Stimulated activated naive B cell treated with anti-CD40 and anti-IgM and Interleukin-4, amounts not matched to agents 10 μg/mL and 1 μg/mL and 100 μg/mL, for 72 hours (primary cell): ENCODE measurements at regions not wholly inside any gene's neighbourhood (a gene's known extent, or its start where the extent isn't known, plus 50 kb on each side); places are given as distances from the start of the nearest gene placed in this dataset.
A peak's percentile ranks its signal among the peaks of the same experiment; 100 is the strongest.

Experiments
- ATAC-seq, 2 donors: fragments of 150-1000 bp; cut with Tn5 transposase; replicated peaks; 2 replicates each; pipeline ENCODE4 v1.10.0; 2021; ENCODE audit warnings: moderate library complexity in 1 of 2
- DNase-seq: peaks from one replicate; pipeline ENCODE4 v3.0.0; 2021
- H3K27ac Mint-ChIP-seq: one replicate; pipeline ENCODE4 v1.8.0; 2022; ENCODE audit warnings: mild to moderate bottlenecking, mixed read lengths
- H3K27me3 Mint-ChIP-seq, 2 donors: one replicate each; pipeline ENCODE4 v1.8.0; 2022; ENCODE audit warnings: mixed read lengths in 2 of 2
- H3K36me3 Mint-ChIP-seq, 2 donors: one replicate each; pipeline ENCODE4 v1.8.0; 2022; ENCODE audit warnings: mixed read lengths in 2 of 2, mild to moderate bottlenecking in 1 of 2
- H3K4me1 Mint-ChIP-seq, 2 donors: one replicate each; pipeline ENCODE4 v1.8.0; 2022; ENCODE audit warnings: mixed read lengths in 2 of 2, mild to moderate bottlenecking in 1 of 2
- H3K4me3 Mint-ChIP-seq, 2 donors: one replicate each; pipeline ENCODE4 v1.8.0; 2022; ENCODE audit warnings: mild to moderate bottlenecking in 2 of 2, mixed read lengths in 2 of 2, moderate library complexity in 1 of 2
- H3K9me3 Mint-ChIP-seq, 2 donors: one replicate each; pipeline ENCODE4 v1.8.0; 2022; ENCODE audit warnings: mixed read lengths in 2 of 2, mild to moderate bottlenecking in 1 of 2

- Mint-ChIP-seq H3K9me3 (peaks cover 0 to 6% of the 10 kb centered on the region in 2 donors), H3K36me3 (peaks cover 0 to 8% of the 10 kb centered on the region in 2 donors), H3K4me1 (peaks cover 11 to 18% of the 10 kb centered on the region in 2 donors), H3K27ac (no peak overlapping the region), H3K4me3 (no peak overlapping the region), H3K27me3 (no peaks in the 10 kb centered on the region)
- ATAC-seq = no peak
- DNase-seq = no peak
These were observed 98.6 kb upstream of the MAP4K3 start for GRCh38 chr2:39535636-39536185.

DNA sequence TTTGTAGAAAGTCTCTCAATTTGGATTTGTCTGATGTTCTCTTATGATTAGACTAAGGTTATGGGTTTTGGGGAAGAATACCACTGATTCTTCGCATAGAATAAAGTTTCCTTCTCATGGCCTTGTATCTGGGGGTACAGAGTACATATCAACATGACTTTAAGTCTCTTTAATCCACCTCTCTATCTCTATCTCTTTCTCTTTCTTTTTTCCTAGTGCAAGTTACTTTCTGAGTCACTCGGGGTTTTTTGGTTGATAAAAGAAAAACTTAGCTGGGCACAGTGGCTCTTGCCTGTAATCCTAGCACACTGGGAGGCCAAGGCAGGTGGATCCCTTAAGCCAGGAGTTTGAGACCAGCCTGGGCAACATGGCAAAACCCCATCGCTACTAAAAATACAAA is 100.1 kb upstream of the MAP4K3 start:
- peaks cover 0 to 6% of the 10 kb centered on the region in 2 donors for H3K9me3 Mint-ChIP-seq
- H3K36me3 Mint-ChIP-seq = peaks cover 0 to 8% of the 10 kb centered on the region in 2 donors
- DNase-seq (no peak), ATAC-seq (no peak)
- peaks cover 12 to 15% of the 10 kb centered on the region in 2 donors for H3K4me1 Mint-ChIP-seq
- no peak overlapping the region for H3K27ac Mint-ChIP-seq
- no peak overlapping the region for H3K4me3 Mint-ChIP-seq
- no peaks in the 10 kb centered on the region for H3K27me3 Mint-ChIP-seq

- peaks cover 0 to 6% of the 10 kb centered on the region in 2 donors for H3K9me3 Mint-ChIP-seq
- peaks cover 0 to 8% of the 10 kb centered on the region in 2 donors for H3K36me3 Mint-ChIP-seq
- H3K4me3 Mint-ChIP-seq = no peak overlapping the region
- ATAC-seq (no peak), DNase-seq (no peak)
- peaks cover 12 to 14% of the 10 kb centered on the region in 2 donors for H3K4me1 Mint-ChIP-seq
- H3K27ac Mint-ChIP-seq = no peak overlapping the region
- H3K27me3 Mint-ChIP-seq = no peaks in the 10 kb centered on the region
These were observed 101.6 kb upstream of the MAP4K3 start for GRCh38 chr2:39538718-39539117.

DNA sequence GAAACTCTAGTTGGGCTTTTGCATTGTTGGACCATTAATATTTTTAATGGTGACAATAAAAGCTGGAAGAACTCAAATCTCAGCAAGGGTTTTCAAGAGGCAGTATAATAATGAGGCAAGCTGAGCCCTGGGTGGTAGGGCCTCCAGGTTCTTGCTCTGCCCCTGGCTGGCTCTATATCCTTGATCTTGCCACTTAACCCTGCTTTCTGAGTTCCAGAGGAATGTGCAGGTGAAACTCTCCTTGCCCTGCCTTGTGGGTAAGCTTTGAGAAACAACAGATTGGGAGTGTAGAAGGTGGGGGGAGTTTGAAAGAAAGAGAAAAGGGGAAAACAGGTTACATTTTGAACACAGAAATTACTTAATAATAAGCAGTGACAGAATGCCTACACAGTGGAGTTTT is 103.3 kb upstream of the MAP4K3 start:
- ATAC-seq (no peak), DNase-seq (no peak)
- peaks cover 0 to 8% of the 10 kb centered on the region in 2 donors for H3K36me3 Mint-ChIP-seq
- peaks cover 0 to 6% of the 10 kb centered on the region in 2 donors for H3K9me3 Mint-ChIP-seq
- H3K4me1 Mint-ChIP-seq = peaks cover 14% of the 10 kb centered on the region in 2 donors
- no peaks in the 10 kb centered on the region for H3K27me3 Mint-ChIP-seq
- H3K4me3 Mint-ChIP-seq = no peak overlapping the region
- H3K27ac Mint-ChIP-seq = peak overlapping the region; percentile 43

- H3K9me3 Mint-ChIP-seq = peaks cover 0 to 6% of the 10 kb centered on the region in 2 donors
- no peak overlapping the region for H3K4me3 Mint-ChIP-seq
- H3K27ac Mint-ChIP-seq = no peak overlapping the region
- H3K36me3 Mint-ChIP-seq = peaks cover 0 to 8% of the 10 kb centered on the region in 2 donors
- peaks cover 14% of the 10 kb centered on the region in 2 donors for H3K4me1 Mint-ChIP-seq
- peak; percentile 47 to 49 for ATAC-seq
- no peaks in the 10 kb centered on the region for H3K27me3 Mint-ChIP-seq
- no peak for DNase-seq
These were observed 104.2 kb upstream of the MAP4K3 start for GRCh38 chr2:39541011-39541930.

DNA sequence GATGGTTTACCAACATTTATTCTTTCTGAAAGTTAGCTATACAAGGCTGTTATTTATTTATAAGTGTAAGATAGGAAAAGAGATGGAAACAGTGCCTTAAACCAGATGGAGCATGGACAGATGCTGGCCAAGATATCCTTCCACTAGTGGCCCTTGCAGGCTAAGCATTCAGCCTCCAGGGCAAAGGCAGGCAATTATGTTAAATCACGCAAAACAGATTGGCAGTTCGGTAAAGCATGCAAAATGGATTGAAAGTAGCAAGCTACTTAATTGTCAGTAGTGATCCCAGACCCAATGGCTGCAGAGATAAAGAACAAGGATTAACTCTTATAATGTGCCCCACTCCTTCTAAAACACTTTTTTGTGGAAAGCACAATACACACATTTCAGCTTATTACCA is 105.4 kb upstream of the MAP4K3 start:
- ATAC-seq (no peak), DNase-seq (no peak)
- no peaks in the 10 kb centered on the region for H3K27me3 Mint-ChIP-seq
- H3K9me3 Mint-ChIP-seq = peaks cover 0 to 6% of the 10 kb centered on the region in 2 donors
- peaks cover 15 to 18% of the 10 kb centered on the region in 2 donors for H3K4me1 Mint-ChIP-seq
- H3K4me3 Mint-ChIP-seq = no peak overlapping the region
- no peak overlapping the region for H3K27ac Mint-ChIP-seq
- H3K36me3 Mint-ChIP-seq = peaks cover 0 to 8% of the 10 kb centered on the region in 2 donors

DNA sequence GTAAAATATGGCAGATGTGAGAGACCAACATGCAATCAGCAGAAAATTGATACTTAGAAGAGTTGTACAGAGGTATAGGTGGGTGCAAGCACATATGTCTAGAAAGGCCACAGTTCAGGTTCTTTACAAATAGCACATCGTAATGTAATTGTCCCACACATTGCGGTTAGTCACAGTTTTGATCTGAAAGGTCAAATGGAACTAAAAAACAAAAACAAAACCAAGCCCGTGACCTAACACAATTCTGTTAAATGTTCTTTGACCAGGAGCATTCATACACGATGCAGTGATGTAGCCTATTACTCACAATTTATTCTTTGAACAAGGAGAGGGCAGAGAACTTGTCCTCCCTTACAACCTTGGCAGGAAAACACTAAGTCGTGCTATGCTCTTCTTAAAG is 108.9 kb upstream of the MAP4K3 start:
- peaks cover 0 to 6% of the 10 kb centered on the region in 2 donors for H3K27me3 Mint-ChIP-seq
- H3K9me3 Mint-ChIP-seq = no peaks in the 10 kb centered on the region
- peaks cover 10 to 12% of the 10 kb centered on the region in 2 donors for H3K4me1 Mint-ChIP-seq
- H3K27ac Mint-ChIP-seq = no peak overlapping the region
- no peaks in the 10 kb centered on the region for H3K36me3 Mint-ChIP-seq
- ATAC-seq (no peak), DNase-seq (no peak)
- H3K4me3 Mint-ChIP-seq = no peak overlapping the region

GRCh38 chr2:39546409-39546808 is 109.3 kb upstream of the MAP4K3 start:
- Mint-ChIP-seq H3K9me3 (no peaks in the 10 kb centered on the region), H3K4me3 (no peak overlapping the region), H3K4me1 (peaks cover 10 to 12% of the 10 kb centered on the region in 2 donors), H3K36me3 (no peaks in the 10 kb centered on the region), H3K27ac (no peak overlapping the region), H3K27me3 (peaks cover 0 to 6% of the 10 kb centered on the region in 2 donors)
- ATAC-seq (no peak), DNase-seq (no peak)

- ATAC-seq (no peak), DNase-seq (no peak)
- Mint-ChIP-seq H3K4me3 (no peak overlapping the region), H3K9me3 (no peaks in the 10 kb centered on the region), H3K36me3 (no peaks in the 10 kb centered on the region), H3K27me3 (peaks cover 0 to 6% of the 10 kb centered on the region in 2 donors), H3K4me1 (peaks cover 6 to 8% of the 10 kb centered on the region in 2 donors), H3K27ac (peak overlapping the region; percentile 76)
These were observed 109.9 kb upstream of the MAP4K3 start for GRCh38 chr2:39546937-39547336.

DNA sequence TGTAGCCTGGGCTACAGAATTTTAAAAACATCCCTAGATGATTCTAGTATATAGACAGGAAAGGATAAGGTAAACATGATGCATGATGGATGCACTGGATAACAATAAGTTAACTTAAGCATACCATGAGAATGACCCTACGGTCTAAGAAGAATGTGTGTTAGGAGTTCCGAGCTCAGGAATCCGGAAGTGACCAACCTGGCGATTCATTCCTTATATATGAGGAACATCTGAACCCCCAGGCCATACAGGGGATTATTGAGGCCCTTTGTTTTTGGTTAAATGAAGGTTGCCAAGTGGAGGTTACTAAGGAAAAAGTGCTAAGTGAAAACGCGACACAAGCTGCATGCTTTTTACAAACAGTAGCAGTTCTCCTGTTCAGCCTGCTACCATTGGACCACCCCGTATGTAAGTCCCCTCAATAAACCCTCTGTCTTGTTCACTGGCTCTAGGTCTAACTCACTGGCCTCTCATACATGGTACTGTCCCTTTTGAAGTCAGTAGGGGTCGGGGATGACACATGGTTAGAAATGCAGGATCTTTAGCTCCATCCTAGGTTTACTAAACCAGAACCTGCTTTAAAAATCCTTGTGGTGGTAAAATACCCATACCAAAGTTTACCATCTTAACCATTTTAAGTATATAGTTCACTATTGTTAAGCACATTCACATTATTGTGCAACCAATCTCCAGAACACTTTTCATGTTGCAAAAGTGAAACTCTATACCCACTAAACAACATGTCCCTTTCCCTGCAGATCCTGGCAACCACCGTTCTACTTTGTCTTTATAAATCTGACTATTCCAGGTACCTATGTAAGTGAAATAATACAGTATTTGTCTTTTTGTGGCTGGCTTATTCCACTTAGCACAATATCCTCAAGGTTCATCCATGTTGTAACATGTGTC is 111.0 kb upstream of the MAP4K3 start:
- Mint-ChIP-seq H3K9me3 (no peaks in the 10 kb centered on the region), H3K4me3 (no peak overlapping the region), H3K27me3 (peaks cover 0 to 6% of the 10 kb centered on the region in 2 donors), H3K4me1 (peaks cover 4 to 6% of the 10 kb centered on the region in 2 donors), H3K36me3 (no peaks in the 10 kb centered on the region), H3K27ac (no peak overlapping the region)
- ATAC-seq (no peak), DNase-seq (no peak)

DNA sequence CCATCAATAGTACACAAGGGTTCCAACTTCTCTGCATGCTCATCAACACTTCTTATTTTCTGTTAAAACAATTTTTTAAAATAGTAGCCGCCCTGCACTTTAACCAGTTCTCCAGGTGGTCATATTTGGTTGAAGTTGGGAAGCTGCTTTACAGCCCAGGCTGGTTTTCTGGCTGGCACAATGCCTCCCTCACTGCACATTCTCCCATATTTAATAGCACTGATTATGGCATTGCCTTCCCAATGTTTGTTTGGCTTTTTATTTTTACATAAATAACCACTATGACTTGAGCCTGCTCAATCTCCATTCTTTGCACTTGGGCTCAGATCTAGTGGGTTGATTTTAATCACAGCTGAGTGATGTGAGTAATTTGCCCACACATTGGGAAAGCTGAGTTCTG is 111.9 kb upstream of the MAP4K3 start:
- Mint-ChIP-seq H3K4me1 (peaks cover 4 to 6% of the 10 kb centered on the region in 2 donors), H3K4me3 (no peak overlapping the region), H3K36me3 (peaks cover 0 to 2% of the 10 kb centered on the region in 2 donors), H3K27me3 (peaks cover 0 to 6% of the 10 kb centered on the region in 2 donors), H3K27ac (no peak overlapping the region), H3K9me3 (no peaks in the 10 kb centered on the region)
- no peak for DNase-seq
- ATAC-seq = no peak

DNA sequence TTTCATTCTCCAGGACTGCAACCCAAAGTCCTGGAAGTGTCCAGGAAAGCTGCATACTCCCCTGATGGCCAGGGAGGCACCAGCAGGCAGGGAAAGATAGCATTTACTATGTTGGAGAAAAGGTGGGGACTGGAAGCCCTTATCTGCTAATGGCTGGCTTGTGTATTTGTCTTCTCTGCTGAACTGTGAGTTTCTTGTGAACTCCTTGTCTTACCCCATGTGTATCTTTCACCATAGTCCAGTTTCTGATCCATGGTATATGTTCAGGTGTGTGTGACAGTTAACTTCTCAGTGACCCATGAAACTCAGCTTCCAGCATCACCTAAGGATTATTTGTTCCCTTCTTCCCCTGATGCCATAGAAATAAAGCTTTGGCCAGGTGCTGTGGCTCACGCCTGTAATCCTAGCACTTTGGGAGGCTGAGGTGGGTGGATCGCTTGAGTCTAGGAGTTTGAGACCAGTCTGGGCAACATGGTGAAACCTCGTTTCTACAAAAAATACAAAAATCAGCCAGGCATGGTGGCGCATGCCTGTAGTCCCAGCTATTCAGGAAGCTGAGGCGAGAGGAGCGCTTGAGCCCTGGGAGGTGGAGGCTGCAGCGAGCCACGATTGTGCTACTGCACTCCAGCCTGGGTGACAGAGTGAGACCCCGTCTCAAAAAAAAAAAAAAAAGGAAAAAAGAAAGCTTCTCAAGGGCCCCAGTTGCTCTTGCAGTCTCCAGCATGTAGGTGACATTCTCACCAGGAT is 112.8 kb upstream of the MAP4K3 start:
- ATAC-seq (no peak), DNase-seq (no peak)
- Mint-ChIP-seq H3K27ac (no peak overlapping the region), H3K36me3 (peaks cover 0 to 2% of the 10 kb centered on the region in 2 donors), H3K27me3 (peaks cover 0 to 6% of the 10 kb centered on the region in 2 donors), H3K9me3 (no peaks in the 10 kb centered on the region), H3K4me3 (no peak overlapping the region), H3K4me1 (peaks cover 4 to 6% of the 10 kb centered on the region in 2 donors)

- no peak overlapping the region for H3K27ac Mint-ChIP-seq
- ATAC-seq (no peak), DNase-seq (no peak)
- peaks cover 0 to 6% of the 10 kb centered on the region in 2 donors for H3K27me3 Mint-ChIP-seq
- peaks cover 0 to 2% of the 10 kb centered on the region in 2 donors for H3K36me3 Mint-ChIP-seq
- H3K4me3 Mint-ChIP-seq = no peak overlapping the region
- H3K4me1 Mint-ChIP-seq = peaks cover 4 to 5% of the 10 kb centered on the region in 2 donors
- H3K9me3 Mint-ChIP-seq = no peaks in the 10 kb centered on the region
These were observed 113.7 kb upstream of the MAP4K3 start for GRCh38 chr2:39550701-39551285.
